ENCODE measurements at regions not wholly inside any gene's neighbourhood (a gene's known extent, or its start where the extent isn't known, plus 50 kb on each side); places are given as distances from the start of the nearest gene placed in this dataset.

DNA sequence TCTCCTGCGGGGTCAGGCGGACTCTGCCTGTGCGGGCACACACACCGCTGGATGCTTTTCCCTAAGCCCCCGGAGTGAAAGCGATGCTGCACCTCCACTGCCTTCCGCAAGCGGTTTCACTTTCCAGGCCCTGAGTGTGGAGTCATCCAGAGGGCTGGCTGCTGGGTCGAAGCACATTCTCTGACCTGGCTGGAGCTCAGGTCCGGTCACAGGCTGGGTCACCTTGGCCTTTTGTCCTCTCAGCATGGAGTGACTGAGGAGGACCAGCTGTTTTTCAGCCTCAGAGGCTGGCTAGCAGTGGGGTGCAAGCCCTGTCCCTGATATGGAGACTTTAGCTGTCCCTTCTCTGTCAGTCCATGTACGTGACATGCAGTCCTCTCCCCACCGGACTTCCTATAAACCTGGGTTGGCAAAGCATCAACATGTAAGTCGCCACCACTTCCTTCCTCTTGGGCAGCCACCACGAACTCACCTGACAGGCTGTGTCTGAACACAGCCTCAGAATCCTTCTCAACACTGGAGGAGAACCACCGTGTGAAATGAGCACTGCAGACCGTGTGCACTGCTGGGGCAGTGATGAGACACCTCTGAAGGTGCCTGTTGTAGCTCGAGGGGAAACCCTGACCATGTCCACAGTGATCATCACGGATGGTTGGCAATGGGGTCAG lies 51.3 kb downstream of the GADD45G start:
- no peak for DNase-seq

- DNase-seq, result no peak
These were observed 52.5 kb downstream of the GADD45G start for GRCh38 chr9:89657295-89657694.

- no peak for DNase-seq
These were observed 53.0 kb downstream of the GADD45G start for GRCh38 chr9:89657765-89658164.

GRCh38 chr9:89658401-89658800 lies 53.6 kb downstream of the GADD45G start:
- peak in 15 of 51 donors; percentile 17 to 52 (median 46) for DNase-seq

GRCh38 chr9:89658931-89659330 lies 54.1 kb downstream of the GADD45G start:
- no peak for DNase-seq

DNA sequence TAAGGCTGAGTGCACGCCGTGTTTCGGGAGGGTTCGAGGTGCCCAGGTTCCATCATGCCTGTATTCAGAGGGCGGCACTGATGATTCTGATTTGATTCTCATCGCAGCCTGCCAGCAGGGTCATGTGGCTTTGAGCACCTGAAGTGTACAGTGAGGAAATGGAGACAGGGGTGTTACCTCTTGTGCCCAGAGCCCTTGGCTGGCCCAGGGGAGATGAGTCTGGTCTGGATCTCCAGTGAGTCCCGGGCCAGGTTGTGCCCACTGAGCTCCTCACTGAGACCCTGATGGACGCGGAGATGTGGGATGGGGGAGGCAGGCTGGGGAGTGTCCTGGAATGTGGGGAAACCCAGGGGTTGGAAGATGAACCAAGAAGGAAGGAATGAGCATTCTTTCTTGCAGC lies 54.7 kb downstream of the GADD45G start:
- no peak for DNase-seq

DNA sequence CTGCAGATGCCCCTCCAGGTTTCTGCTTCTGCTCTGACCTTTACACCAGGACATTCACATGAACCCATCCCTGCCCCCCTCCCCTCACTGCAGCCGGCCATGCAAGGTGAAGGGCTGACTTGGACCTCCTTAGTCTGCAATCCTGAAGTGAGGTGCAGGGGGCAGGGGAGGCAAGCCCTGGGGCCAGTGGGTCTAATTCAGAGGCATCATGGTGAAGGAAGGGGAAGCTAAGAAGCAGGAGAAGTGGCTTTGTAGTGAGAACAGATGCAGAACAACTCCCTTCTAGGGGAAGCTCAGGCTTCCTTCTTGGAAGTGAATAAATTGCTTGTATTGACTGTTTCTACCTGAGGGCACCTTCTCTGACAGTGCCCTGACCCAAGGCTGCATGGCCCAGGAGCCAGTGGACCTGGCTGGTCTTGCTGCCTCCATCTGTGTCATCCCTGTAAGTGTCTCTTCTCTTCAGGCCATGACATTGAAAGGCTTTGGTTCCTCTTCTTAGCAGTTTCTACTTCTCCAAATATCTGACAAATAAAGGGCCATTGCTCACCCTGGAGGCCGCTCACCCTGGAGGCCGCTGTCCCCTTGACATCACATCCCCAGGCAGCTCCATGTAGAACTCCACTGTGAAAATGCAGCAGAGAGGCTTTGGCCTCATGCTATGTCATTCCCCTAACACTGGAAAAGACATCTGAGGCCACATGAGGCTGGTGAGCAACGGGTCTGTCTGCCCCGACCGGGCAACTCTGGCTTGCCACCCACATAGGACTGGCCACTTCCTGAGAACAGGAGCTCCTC lies 55.3 kb downstream of the GADD45G start:
- DNase-seq, result no peak

DNA sequence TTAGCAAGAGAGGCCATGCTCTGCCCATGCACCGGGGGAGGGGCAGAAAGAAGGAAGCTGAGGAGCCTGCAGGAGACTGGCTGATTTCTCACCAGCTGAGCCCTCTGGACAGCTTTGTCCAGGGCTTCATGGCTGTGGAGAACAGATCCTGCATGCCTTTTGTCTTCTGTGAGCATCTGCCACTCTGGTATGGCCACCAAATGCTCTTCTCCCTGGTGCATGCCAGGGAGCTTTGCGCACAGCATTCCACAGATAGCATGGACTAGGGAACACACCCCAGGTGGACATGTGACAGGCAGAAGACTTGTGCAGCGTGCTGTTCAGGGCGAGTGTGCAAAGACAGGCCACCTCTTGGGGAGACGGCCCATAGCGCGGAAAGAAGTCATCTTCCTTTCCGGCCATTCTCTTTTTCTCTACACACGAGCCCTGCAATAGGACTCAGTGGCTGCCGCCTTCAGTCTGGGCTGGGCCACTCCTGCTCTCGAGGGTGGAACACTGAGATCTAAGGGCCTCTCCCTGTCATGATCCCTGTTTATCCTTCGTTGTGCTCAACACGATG lies 56.7 kb downstream of the GADD45G start:
- DNase-seq, result peak in 17 of 51 donors; percentile 22 to 77 (median 56)

GRCh38 chr9:89661956-89662717 lies 57.3 kb downstream of the GADD45G start:
- peak; percentile 48 to 99 (median 97) for DNase-seq

GRCh38 chr9:89662718-89663613 lies 58.2 kb downstream of the GADD45G start:
- DNase-seq, result peak in 4 of 51 donors; percentile 19 to 55 (median 28)

DNA sequence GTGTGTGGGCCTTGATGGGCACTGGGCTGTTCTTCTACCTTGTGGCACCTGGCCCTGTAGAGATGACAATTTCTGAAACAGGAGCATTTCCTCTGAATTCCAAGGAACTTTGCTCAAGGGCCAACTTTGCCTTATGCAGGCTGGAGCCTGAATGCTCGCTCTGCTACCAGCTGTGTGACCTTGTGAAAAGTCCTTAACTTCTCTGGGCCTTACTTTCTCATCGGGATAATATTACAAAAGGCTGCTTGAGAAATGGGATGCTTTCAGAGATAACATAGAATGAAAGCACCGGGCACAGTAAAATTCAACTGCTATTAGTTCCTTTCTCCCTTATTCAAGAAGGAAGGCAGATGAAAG lies 58.8 kb downstream of the GADD45G start:
- DNase-seq, result no peak

DNA sequence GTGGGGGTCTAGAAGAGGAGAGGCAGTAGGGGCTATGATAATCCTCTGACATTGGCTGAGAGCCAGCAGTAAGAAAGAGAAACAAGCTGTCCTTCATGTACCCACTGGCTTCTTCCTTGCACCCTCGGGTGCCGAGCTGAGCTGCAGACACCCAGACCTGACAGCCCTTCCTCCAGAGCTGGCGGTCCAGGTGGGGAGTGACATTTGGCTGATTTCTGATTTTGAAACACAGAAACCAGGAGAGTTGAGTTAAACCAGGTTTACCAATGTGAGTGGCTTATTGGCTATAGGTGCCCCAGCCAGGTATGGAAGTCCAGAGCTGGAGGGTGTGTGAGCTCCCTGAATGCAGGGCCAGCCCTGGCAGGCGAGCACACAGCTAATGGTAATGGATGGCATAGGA lies 59.2 kb downstream of the GADD45G start:
- no peak for DNase-seq

- no peak for DNase-seq
These were observed 60.1 kb downstream of the GADD45G start for GRCh38 chr9:89664896-89665329.

DNA sequence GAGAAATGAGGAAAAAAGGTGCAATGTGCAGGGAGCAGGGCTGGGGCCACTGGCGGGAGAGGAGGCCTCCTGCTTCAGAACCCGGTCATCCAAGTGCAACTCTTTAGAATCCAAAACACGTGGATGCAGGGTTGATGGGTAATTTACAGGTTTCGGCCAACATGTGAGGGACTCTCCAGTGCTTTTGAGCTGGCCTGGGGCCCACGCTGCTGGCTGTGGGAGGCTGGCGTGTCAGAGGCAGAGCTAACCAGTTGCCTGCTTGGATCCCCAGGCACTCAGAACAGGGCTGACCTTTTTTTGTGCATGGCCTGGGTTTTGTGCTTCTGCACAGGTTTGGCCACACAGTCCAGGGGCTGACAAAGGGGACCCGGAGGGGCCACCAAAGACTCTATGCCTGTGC lies 61.6 kb downstream of the GADD45G start:
- DNase-seq, result no peak

- no peak for DNase-seq
These were observed 62.1 kb downstream of the GADD45G start for GRCh38 chr9:89666950-89667349.

DNA sequence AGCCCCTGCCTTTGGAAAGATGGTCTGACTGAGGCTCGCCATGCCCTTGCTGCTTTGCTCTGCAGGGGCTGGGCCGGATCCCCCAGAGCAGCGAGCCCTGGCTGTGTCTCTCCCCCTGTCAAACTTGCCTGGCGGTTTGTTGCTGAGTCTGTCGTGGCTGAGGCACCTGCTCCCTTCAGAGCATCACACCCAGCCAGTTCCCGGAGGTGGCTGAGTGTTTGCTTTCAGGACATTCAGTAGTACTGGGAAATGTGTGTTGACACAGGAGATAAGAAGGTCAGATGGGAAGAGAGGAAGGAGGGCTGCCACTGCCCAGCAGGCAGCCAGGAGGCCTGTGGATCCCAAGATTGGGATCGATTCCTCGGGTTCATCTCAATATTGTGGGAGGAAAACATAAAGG lies 62.9 kb downstream of the GADD45G start:
- DNase-seq, result no peak

DNA sequence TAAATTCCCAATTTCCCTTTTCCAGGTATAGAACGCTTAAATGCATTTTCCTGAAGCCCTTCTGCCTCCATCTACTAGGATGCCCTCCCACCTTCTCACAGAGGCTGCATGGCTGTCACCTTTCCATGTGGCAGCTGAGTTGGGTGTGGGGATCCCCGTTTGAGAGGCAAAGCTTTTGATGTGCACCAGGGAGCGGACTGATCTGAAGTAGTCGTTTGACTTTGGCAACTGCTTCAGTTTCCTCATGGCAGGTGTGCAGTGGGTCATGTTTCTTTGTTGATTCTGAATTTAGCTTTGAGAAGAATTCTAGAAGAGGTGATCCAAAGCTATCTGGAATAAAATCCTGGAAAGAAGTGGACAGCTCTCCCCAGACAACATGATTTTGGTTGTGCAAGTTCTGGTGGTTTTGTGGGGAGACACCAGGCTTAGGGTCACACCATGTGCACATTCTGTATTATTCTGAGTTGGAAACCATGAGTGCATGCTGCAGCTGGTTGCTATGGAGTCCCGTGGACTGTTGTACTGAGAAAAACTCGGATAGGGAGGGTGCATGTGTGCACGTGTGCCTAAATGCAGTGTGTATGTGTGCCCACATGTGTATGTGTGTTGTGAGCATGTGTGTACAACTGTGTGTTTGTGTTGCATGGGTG lies 63.5 kb downstream of the GADD45G start:
- DNase-seq, result no peak

DNA sequence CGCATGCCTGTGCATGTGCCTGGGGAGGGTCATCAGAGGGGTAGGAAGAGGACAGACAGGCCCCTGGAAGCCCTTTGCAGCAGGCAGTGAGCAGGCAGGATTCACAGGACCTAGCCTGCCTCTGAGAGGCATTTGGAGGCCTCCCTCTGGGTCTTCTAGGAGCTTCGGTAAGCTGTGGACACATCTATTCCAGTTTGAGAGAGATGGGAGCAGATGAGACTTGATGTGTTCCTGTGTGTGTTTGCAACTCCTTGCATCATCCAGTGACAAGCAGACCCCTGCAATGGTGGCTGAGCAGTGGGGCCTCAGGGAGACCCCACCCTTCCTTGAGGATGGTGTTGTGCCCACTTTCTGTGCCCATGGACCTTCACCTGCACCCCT lies 64.0 kb downstream of the GADD45G start:
- no peak for DNase-seq

- no peak for DNase-seq
These were observed 64.6 kb downstream of the GADD45G start for GRCh38 chr9:89669361-89669842.

DNA sequence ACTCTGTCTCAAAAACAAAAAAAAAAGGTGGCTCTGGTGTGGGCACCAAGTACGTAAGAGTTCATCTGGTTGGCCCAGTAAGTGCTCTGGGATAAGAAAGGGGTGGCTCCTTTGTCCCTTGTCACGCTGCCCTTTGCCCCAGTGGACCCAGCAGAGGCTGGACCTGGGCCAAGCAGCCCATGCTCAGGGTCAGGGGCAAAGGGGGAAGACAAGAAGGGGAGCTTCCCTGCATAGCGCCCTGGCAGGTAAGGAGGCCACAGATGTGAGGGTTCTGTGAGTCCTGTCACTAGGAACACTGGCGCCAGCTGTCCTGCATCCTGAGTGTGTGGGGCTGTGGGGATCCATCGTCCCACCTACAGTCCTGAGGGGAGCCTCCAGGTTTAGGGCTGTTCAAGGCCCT lies 65.3 kb downstream of the GADD45G start:
- no peak for DNase-seq

Data from hypothalamus (tissue), 51 donors.